ENCODE measurements at regions not wholly inside any gene's neighbourhood (a gene's known extent, or its start where the extent isn't known, plus 50 kb on each side); places are given as distances from the start of the nearest gene placed in this dataset.

DNA sequence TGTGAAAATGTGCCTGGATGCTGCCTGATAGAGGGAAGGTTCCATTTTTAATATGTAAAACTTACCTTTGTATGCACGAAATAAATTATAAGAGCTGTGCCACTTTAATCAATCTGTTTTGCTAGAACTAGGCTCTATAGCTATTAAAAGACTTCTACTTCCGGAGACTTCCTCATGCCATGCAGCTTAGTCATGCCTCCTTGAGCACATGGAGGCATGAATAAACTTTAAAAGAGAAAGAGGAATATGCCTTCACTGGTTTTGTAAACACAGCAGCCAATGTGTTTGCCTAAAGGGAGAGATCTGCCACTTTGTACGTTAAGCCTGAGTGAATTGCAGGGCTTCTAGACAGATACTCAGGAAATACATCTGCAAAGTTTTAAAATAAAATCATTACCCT lies 604.6 kb downstream of the LRRIQ3 start:
- TF ChIP-seq, protein P1, sequence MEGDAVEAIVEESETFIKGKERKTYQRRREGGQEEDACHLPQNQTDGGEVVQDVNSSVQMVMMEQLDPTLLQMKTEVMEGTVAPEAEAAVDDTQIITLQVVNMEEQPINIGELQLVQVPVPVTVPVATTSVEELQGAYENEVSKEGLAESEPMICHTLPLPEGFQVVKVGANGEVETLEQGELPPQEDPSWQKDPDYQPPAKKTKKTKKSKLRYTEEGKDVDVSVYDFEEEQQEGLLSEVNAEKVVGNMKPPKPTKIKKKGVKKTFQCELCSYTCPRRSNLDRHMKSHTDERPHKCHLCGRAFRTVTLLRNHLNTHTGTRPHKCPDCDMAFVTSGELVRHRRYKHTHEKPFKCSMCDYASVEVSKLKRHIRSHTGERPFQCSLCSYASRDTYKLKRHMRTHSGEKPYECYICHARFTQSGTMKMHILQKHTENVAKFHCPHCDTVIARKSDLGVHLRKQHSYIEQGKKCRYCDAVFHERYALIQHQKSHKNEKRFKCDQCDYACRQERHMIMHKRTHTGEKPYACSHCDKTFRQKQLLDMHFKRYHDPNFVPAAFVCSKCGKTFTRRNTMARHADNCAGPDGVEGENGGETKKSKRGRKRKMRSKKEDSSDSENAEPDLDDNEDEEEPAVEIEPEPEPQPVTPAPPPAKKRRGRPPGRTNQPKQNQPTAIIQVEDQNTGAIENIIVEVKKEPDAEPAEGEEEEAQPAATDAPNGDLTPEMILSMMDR (IDR thresholded peaks at IDR 0.05; ENCODE audit: borderline replicate concordance, extremely low read depth, low read length, poor library complexity, severe bottlenecking), result no peak
- no peak for TF ChIP-seq EZH2 (IDR thresholded peaks at IDR 0.05; ENCODE audit: borderline replicate concordance, low read depth, low read length, severe bottlenecking)
